Neural cell (in vitro differentiated cells): ENCODE measurements at regions not wholly inside any gene's neighbourhood (a gene's known extent, or its start where the extent isn't known, plus 50 kb on each side); places are given as distances from the start of the nearest gene placed in this dataset.
"Not testable (repeated sequence)": the region's sequence is repeated elsewhere in the genome, so short reads cannot be mapped to it uniquely, and the experiment has no call there.

Source experiments
- H2AFZ ChIP-seq: fragments of 200-600, 300-800 bp; sonication (generic), shearing (Covaris generic); 2 replicates; pipeline ENCODE4 v1.6.0; 2014; ENCODE audit warnings: low read depth, mild to moderate bottlenecking, antibody characterized with exemption, low read length, moderate library complexity
- H3F3A ChIP-seq: fragments of 200-600 bp; shearing (Covaris generic); 2 replicates; pipeline ENCODE4 v1.6.1; 2016; ENCODE audit warnings: mild to moderate bottlenecking, moderate library complexity, mixed read lengths, antibody characterized with exemption, low read length; ENCODE audit not compliant: insufficient read depth, poor library complexity, severe bottlenecking
- H3K27ac ChIP-seq: fragments of 200-600, 300-800 bp; sonication (generic), shearing (Covaris generic); 2 replicates; pipeline ENCODE4 v1.5.1; 2014; ENCODE audit warnings: mild to moderate bottlenecking, low read length, moderate library complexity
- H3K27me3 ChIP-seq: fragments of 300-800, 200-600 bp; sonication (generic), shearing (Covaris generic); 2 replicates; pipeline ENCODE4 v1.6.0; 2014; ENCODE audit warnings: mild to moderate bottlenecking, low read depth, low read length, moderate library complexity; ENCODE audit not compliant: insufficient read depth
- H3K36me3 ChIP-seq: fragments of 300-800, 200-600 bp; sonication (generic), shearing (Covaris generic); 2 replicates; pipeline ENCODE4 v1.5.1; 2014; ENCODE audit warnings: mild to moderate bottlenecking, antibody characterized with exemption, low read length, moderate library complexity; ENCODE audit not compliant: insufficient read depth
- H3K4me2 ChIP-seq: fragments of 300-800, 200-600 bp; sonication (generic), shearing (Covaris generic); 2 replicates; pipeline ENCODE4 v1.6.0; 2014; ENCODE audit warnings: mild to moderate bottlenecking, low read length
- H3K4me3 ChIP-seq: fragments of 300-800, 200-600 bp; sonication (generic), shearing (Covaris generic); 2 replicates; pipeline ENCODE4 v1.5.1; 2014; ENCODE audit warnings: mild to moderate bottlenecking, low read length, moderate library complexity
- H3K79me2 ChIP-seq: fragments of 200-600 bp; shearing (Covaris generic); replicated peaks from 2 replicates; pipeline ENCODE4 v1.6.0; 2014; ENCODE audit warnings: mild to moderate bottlenecking, low read length, moderate library complexity; ENCODE audit not compliant: insufficient read depth
- H3K9ac ChIP-seq: fragments of 300-800, 200-600 bp; sonication (generic), shearing (Covaris generic); 2 replicates; pipeline ENCODE4 v1.6.1; 2016; ENCODE audit warnings: mild to moderate bottlenecking, low read length, mixed read lengths
- H3K9me2 ChIP-seq: fragments of 200-600 bp; shearing (Covaris generic); 2 replicates; pipeline ENCODE4 v1.6.1; 2016; ENCODE audit warnings: mild to moderate bottlenecking, low read length, mixed read lengths; ENCODE audit not compliant: insufficient read depth
- H3K9me3 ChIP-seq: fragments of 200-600, 300-800 bp; sonication (generic), shearing (Covaris generic); 2 replicates; pipeline ENCODE4 v1.6.1; 2016; ENCODE audit warnings: mild to moderate bottlenecking, mixed run types, low read length, moderate library complexity, mixed read lengths
- H4K20me1 ChIP-seq: fragments of 200-600 bp; shearing (Covaris generic); 2 replicates; pipeline ENCODE4 v1.6.1; 2016; ENCODE audit warnings: mild to moderate bottlenecking, mixed run types; ENCODE audit not compliant: insufficient read depth
- CTCF ChIP-seq: fragments of 450-650 bp; IDR thresholded peaks from 2 replicates; pipeline ENCODE4 v1.5.1; 2014; ENCODE audit warnings: antibody characterized with exemption, mild to moderate bottlenecking, moderate library complexity; ENCODE audit not compliant: poor library complexity, severe bottlenecking
- EP300 ChIP-seq: fragments of 450-650 bp; conservative IDR thresholded peaks from 2 replicates; pipeline ENCODE4 v1.6.1; 2014; ENCODE audit warnings: antibody characterized with exemption, mild to moderate bottlenecking, moderate library complexity; ENCODE audit not compliant: poor library complexity, severe bottlenecking
- EZH2 ChIP-seq: fragments of 200-600, 300-800 bp; shearing (Covaris generic), sonication (generic); IDR thresholded peaks from 2 replicates; pipeline ENCODE4 v1.6.1; 2014; ENCODE audit warnings: antibody characterized with exemption, low read length, borderline replicate concordance, mild to moderate bottlenecking; ENCODE audit not compliant: insufficient read depth, poor library complexity, severe bottlenecking
- MXI1 ChIP-seq: fragments of 450-650 bp; conservative IDR thresholded peaks from 2 replicates; pipeline ENCODE4 v1.6.1; 2014; ENCODE audit warnings: antibody characterized with exemption, mild to moderate bottlenecking; ENCODE audit not compliant: poor library complexity, severe bottlenecking
- POLR2AphosphoS5 ChIP-seq: IDR thresholded peaks from 2 replicates; pipeline ENCODE4 v1.6.1; 2012
- RAD21 ChIP-seq: fragments of 450-650 bp; conservative IDR thresholded peaks from 2 replicates; pipeline ENCODE4 v1.6.1; 2014; ENCODE audit warnings: antibody characterized with exemption, mild to moderate bottlenecking, moderate library complexity
- REST ChIP-seq: IDR thresholded peaks from 2 replicates; pipeline ENCODE4 v1.6.1; 2012; ENCODE audit warnings: borderline replicate concordance
- SMC3 ChIP-seq: fragments of 450-650 bp; conservative IDR thresholded peaks from 2 replicates; pipeline ENCODE4 v1.6.1; 2014; ENCODE audit warnings: antibody characterized with exemption, mild to moderate bottlenecking, moderate library complexity; ENCODE audit not compliant: poor library complexity
- TAF1 ChIP-seq: IDR thresholded peaks from 2 replicates; pipeline ENCODE4 v1.6.1; 2012; ENCODE audit warnings: low read depth

- Histone ChIP-seq H3K27ac (no peak overlapping the region), H3K36me3 (no peaks in the 10 kb centered on the region), H4K20me1 (no peaks in the 10 kb centered on the region), H3K4me2 (no peak overlapping the region), H3K27me3 (no peaks in the 10 kb centered on the region), H3K4me3 (no peak overlapping the region), H3K9ac (no peak overlapping the region), H3F3A (no peaks in the 10 kb centered on the region), H3K79me2 (no peaks in the 10 kb centered on the region), H3K9me3 (no peaks in the 10 kb centered on the region), H3K9me2 (no peaks in the 10 kb centered on the region), H2AFZ (no peak overlapping the region)
- TF ChIP-seq CTCF: no peak
- no peak for TF ChIP-seq POLR2AphosphoS5
- no peak for TF ChIP-seq MXI1
- TF ChIP-seq SMC3: no peak
- no peak for TF ChIP-seq EZH2
- TF ChIP-seq RAD21: no peak
- no peak for TF ChIP-seq REST
- no peak for TF ChIP-seq EP300
- no peak for TF ChIP-seq TAF1
These were observed 81.2 kb upstream of the SNTG2 start for GRCh38 chr2:869357-869871.

GRCh38 chr2:868857-869256 lies 81.8 kb upstream of the SNTG2 start:
- not testable (repeated sequence) for H3K9ac ChIP-seq, H3K27ac ChIP-seq, H3K9me3 ChIP-seq, H3F3A ChIP-seq, H2AFZ ChIP-seq, H3K4me3 ChIP-seq, H3K9me2 ChIP-seq, H3K4me2 ChIP-seq, H4K20me1 ChIP-seq, H3K79me2 ChIP-seq, H3K36me3 ChIP-seq, H3K27me3 ChIP-seq

GRCh38 chr2:867296-867695 lies 83.4 kb upstream of the SNTG2 start:
- Histone ChIP-seq H3K9ac (no peak overlapping the region), H3K9me2 (no peaks in the 10 kb centered on the region), H2AFZ (no peak overlapping the region), H3K79me2 (no peaks in the 10 kb centered on the region), H3F3A (no peaks in the 10 kb centered on the region), H3K27ac (no peak overlapping the region), H3K36me3 (no peaks in the 10 kb centered on the region), H3K4me2 (no peak overlapping the region), H4K20me1 (no peaks in the 10 kb centered on the region), H3K9me3 (no peaks in the 10 kb centered on the region), H3K4me3 (no peak overlapping the region), H3K27me3 (no peaks in the 10 kb centered on the region)
- TF ChIP-seq REST: no peak
- no peak for TF ChIP-seq CTCF
- no peak for TF ChIP-seq TAF1
